Lower leg skin (tissue), 4 donors: ENCODE measurements at regions not wholly inside any gene's neighbourhood (a gene's known extent, or its start where the extent isn't known, plus 50 kb on each side); places are given as distances from the start of the nearest gene placed in this dataset.
"Not testable (repeated sequence)": the region's sequence is repeated elsewhere in the genome, so short reads cannot be mapped to it uniquely, and the experiment has no call there.

Source experiments
- DNase-seq, 2 donors: peaks; one replicate each; pipeline ENCODE4 v3.0.0-alpha.2; 2019; ENCODE audit warnings: low spot score in 2 of 2
- H3K4me3 ChIP-seq: fragments of 200-600 bp; sonication (generic); 2 replicates; pipeline ENCODE4 v1.5.1; 2017; ENCODE audit warnings: mild to moderate bottlenecking, low read depth; ENCODE audit not compliant: poor library complexity, severe bottlenecking
- CTCF ChIP-seq, 3 donors: fragments of 450-650 bp; IDR thresholded peaks; one replicate each; pipeline ENCODE4 v1.5.1; 2016; ENCODE audit warnings: antibody characterized with exemption in 3 of 3, mild to moderate bottlenecking in 3 of 3, moderate library complexity in 2 of 3
- POLR2A ChIP-seq, 2 donors: fragments of 450-650 bp; IDR thresholded peaks; one replicate each; pipeline ENCODE4 v1.6.1; 2016 to 2017; ENCODE audit warnings: antibody characterized with exemption in 2 of 2, mild to moderate bottlenecking in 1 of 2, moderate library complexity in 1 of 2
- WGBS, 2 donors: methylation state at CpG; one replicate each; pipeline ENCODE4 v1.1.5; 2018; 5-methylcytosine and 5-hydroxymethylcytosine counted together
- intact Hi-C: fragments of 100-400 bp; cut with DNase I; formaldehyde crosslinking; loops from one replicate; pipeline ENCODE4 v1.15.0; 2023; ENCODE audit warnings: low total_unique reads

- WGBS, 2 donors, result 57 to 69% methylated on average over 1 of the region's 1 CpG
- DNase-seq, result no peak
- intact Hi-C loops, result loop anchor here (10.0 kb wide), 1 partner anchor 466 kb away; no protein-coding TSS in a partner anchor
- TF ChIP-seq CTCF (IDR thresholded peaks at IDR 0.05) (no peak), POLR2A (IDR thresholded peaks at IDR 0.05) (no peak)
- no peak overlapping the region for H3K4me3 ChIP-seq
These were observed 216.8 kb upstream of the AKR1E2 start for GRCh38 chr10:4609251-4609650.

DNA sequence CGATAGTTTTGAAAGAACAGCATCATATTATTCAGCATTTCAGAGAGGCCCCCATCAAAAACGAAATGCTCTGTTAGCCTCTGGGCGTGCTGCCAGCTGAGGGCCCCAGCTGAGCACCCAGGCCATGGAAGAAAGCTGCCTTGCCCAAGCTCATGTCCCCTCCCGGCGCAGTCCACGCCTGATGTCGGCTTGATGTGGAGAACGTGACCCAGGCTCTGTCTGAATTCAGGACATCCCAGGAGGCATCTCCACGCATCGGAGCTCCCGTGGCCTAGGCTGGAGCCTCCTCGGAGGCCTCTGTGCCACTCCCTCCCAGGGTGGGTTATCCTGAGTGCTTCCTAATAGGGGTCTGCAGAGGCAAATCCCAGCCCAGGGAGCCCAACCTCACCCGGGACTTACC is 218.3 kb upstream of the AKR1E2 start:
- no peak for TF ChIP-seq CTCF (IDR thresholded peaks at IDR 0.05)
- no peak for TF ChIP-seq POLR2A (IDR thresholded peaks at IDR 0.05)
- no peak for DNase-seq
- 84 to 92% methylated on average over 13 of the region's 13 CpGs for WGBS, 2 donors
- intact Hi-C loops, result loop anchor here (10.0 kb wide), 1 partner anchor 467 kb away; no protein-coding TSS in a partner anchor
- no peak overlapping the region for H3K4me3 ChIP-seq

- H3K4me3 ChIP-seq, result no peak overlapping the region
- 92% methylated on average over 6 of the region's 6 CpGs for WGBS, 2 donors
- intact Hi-C loops, result loop anchor here (10.0 kb wide), 1 partner anchor 468 kb away; no protein-coding TSS in a partner anchor
- no peak for DNase-seq
- TF ChIP-seq CTCF (IDR thresholded peaks at IDR 0.05), result no peak
These were observed 219.0 kb upstream of the AKR1E2 start for GRCh38 chr10:4606856-4607636.

DNA sequence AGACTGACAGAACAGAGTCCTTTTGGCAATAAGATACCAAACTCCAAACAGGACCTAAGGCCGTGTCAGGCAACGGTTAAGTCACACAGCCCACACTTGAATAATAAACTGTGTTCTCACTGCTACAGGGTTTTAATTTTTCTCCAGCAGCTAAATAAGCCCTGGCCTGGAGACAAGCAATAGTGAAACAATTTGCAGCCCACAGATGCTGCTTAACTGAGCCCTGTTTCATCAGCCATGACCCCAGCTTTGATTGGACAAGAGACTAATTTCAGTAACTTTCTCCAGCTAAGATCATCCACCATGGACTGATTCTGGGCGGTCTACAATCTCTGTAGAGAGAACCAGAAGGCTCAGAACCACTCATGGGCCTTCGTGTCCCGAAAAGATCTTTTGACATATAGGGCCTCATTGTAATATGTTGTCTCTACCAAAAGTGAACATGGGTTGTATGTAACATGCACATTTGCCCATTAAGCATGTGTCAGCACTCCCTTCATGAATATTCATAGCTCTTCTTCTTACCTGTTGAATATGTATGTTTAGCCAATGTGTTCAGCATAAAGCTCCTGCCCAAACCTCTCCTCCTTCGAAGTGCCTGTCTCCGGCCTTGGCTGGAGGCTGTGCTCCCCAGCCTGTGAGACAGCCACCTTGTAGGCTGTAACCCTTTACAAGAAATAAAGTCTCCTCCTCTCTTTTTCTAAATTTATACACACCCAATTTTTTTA is 223.1 kb upstream of the AKR1E2 start:
- no peak overlapping the region for H3K4me3 ChIP-seq
- DNase-seq, result no peak
- 75 to 81% methylated on average over 7 of the region's 7 CpGs for WGBS, 2 donors
- TF ChIP-seq POLR2A (IDR thresholded peaks at IDR 0.05) (no peak), CTCF (IDR thresholded peaks at IDR 0.05) (no peak)
- intact Hi-C loops, result loop anchor here (10.0 kb wide), 1 partner anchor 472 kb away; no protein-coding TSS in a partner anchor

DNA sequence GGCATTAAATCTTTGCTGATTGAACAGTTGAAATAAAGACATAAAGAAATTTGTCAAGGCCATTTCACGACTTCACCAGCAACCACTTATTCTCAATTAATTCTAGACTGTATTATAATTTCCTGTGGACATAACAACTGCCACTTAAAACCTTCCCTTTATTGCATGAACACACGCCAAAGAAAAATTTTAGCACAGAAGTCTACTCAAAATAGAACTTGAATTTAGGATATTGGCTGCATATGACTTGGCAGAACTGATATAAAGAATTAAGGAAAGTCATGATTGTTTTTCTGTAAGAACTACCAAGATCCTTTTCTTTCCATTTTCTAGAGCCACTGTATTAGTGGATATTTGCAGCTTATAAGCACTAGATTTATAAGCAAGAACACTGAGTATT is 226.5 kb upstream of the AKR1E2 start:
- DNase-seq, result no peak
- TF ChIP-seq CTCF (IDR thresholded peaks at IDR 0.05) (no peak), POLR2A (IDR thresholded peaks at IDR 0.05) (no peak)
- intact Hi-C loops, result no loop called here
- no peak overlapping the region for H3K4me3 ChIP-seq
- WGBS, 2 donors, result 72 to 79% methylated on average over 2 of the region's 2 CpGs

GRCh38 chr10:4597898-4598297 is 228.1 kb upstream of the AKR1E2 start:
- intact Hi-C loops, result not testable (repeated sequence)
- 68 to 71% methylated on average over 1 to 2 of the region's 2 CpGs for WGBS, 2 donors

More at GRCh38 chr10:4597898-4598297, 228.1 kb upstream of the AKR1E2 start:
- DNase-seq, H3K4me3 ChIP-seq: not testable (repeated sequence)
